SK-N-SH (cell line): ENCODE measurements at regions not wholly inside any gene's neighbourhood (a gene's known extent, or its start where the extent isn't known, plus 50 kb on each side); places are given as distances from the start of the nearest gene placed in this dataset.

Experiments
- CTCF ChIP-seq: fragments of 200-600 bp; sonication (generic); IDR thresholded peaks from 2 replicates; pipeline ENCODE4 v1.6.1; 2017; ENCODE audit warnings: antibody characterized with exemption, mild to moderate bottlenecking, moderate library complexity
- EZH2phosphoT487 ChIP-seq: fragments of 200-600 bp; sonication (generic); IDR thresholded peaks from 2 replicates; pipeline ENCODE4 v1.6.1; 2017; ENCODE audit warnings: low read depth, mixed run types, mild to moderate bottlenecking, antibody characterized with exemption, moderate library complexity, borderline replicate concordance
- FOSL2 ChIP-seq: IDR thresholded peaks from 2 replicates; pipeline ENCODE4 v1.4.0; 2012; ENCODE audit warnings: low read depth, mild to moderate bottlenecking, moderate library complexity, borderline replicate concordance
- GABPA ChIP-seq: IDR thresholded peaks from 2 replicates; pipeline ENCODE4 v1.4.0; 2012; ENCODE audit warnings: low read depth, mild to moderate bottlenecking
- JUND ChIP-seq: IDR thresholded peaks from 2 replicates; pipeline ENCODE4 v1.4.0; 2012
- POLR2AphosphoS5 ChIP-seq: IDR thresholded peaks from 2 replicates; pipeline ENCODE4 v1.6.1; 2012; ENCODE audit warnings: low read depth, low read length
- RAD21 ChIP-seq: IDR thresholded peaks from 2 replicates; pipeline ENCODE4 v1.6.1; 2012; ENCODE audit warnings: mild to moderate bottlenecking, low read length
- SIN3A ChIP-seq: IDR thresholded peaks from 2 replicates; pipeline ENCODE4 v1.6.1; 2012; ENCODE audit warnings: low read depth, mild to moderate bottlenecking, low read length, moderate library complexity, borderline replicate concordance
- TAF1 ChIP-seq: IDR thresholded peaks from 2 replicates; pipeline ENCODE4 v1.6.1; 2012; ENCODE audit warnings: low read depth, mild to moderate bottlenecking, low read length, moderate library complexity, borderline replicate concordance
- TEAD4 ChIP-seq: IDR thresholded peaks from 2 replicates; pipeline ENCODE4 v1.4.0; 2012; ENCODE audit warnings: mild to moderate bottlenecking, borderline replicate concordance; ENCODE audit not compliant: insufficient read depth
- YY1 ChIP-seq: IDR thresholded peaks from 2 replicates; pipeline ENCODE4 v1.4.0; 2012; ENCODE audit warnings: low read depth, mild to moderate bottlenecking

- TF ChIP-seq CTCF = no peak
- no peak for TF ChIP-seq FOSL2
- no peak for TF ChIP-seq GABPA
- no peak for TF ChIP-seq YY1
- no peak for TF ChIP-seq SIN3A
- TF ChIP-seq TAF1 = no peak
- TF ChIP-seq JUND = no peak
- no peak for TF ChIP-seq RAD21
- no peak for TF ChIP-seq POLR2AphosphoS5
- TF ChIP-seq EZH2phosphoT487 = no peak
- no peak for TF ChIP-seq TEAD4
Observed at GRCh38 chr7:68550635-68551034, 1047.6 kb upstream of the AUTS2 start.
